ENCODE measurements at regions not wholly inside any gene's neighbourhood (a gene's known extent, or its start where the extent isn't known, plus 50 kb on each side); places are given as distances from the start of the nearest gene placed in this dataset.

DNA sequence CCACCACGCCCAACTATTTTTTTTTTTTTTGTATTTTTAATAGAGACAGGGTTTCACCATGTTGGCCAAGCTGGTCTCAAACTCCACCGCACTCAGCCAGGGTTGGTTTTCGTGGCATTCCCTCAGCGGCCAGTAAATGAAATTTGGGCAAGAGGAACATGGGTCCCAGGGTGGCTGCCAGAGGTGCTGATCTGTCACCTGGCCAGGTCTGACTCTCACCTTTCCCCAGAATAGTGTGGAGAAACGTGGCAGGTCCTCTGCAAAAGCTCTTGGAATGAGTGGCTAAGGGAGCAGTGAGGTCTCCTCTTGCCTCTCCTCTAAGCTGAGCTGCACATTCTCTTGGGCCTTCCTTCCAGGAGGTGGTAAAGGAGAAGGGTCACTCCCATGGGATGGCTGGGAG is 170.1 kb downstream of the IRX2 start:
- TF ChIP-seq, protein P1, sequence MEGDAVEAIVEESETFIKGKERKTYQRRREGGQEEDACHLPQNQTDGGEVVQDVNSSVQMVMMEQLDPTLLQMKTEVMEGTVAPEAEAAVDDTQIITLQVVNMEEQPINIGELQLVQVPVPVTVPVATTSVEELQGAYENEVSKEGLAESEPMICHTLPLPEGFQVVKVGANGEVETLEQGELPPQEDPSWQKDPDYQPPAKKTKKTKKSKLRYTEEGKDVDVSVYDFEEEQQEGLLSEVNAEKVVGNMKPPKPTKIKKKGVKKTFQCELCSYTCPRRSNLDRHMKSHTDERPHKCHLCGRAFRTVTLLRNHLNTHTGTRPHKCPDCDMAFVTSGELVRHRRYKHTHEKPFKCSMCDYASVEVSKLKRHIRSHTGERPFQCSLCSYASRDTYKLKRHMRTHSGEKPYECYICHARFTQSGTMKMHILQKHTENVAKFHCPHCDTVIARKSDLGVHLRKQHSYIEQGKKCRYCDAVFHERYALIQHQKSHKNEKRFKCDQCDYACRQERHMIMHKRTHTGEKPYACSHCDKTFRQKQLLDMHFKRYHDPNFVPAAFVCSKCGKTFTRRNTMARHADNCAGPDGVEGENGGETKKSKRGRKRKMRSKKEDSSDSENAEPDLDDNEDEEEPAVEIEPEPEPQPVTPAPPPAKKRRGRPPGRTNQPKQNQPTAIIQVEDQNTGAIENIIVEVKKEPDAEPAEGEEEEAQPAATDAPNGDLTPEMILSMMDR (IDR thresholded peaks at IDR 0.05 in 4 of 5, conservative IDR thresholded peaks at IDR 0.05 in 1 of 5), result no peak
- no peak for TF ChIP-seq POLR2A (IDR thresholded peaks at IDR 0.05)
